Spleen (tissue), 11 donors: ENCODE measurements at regions not wholly inside any gene's neighbourhood (a gene's known extent, or its start where the extent isn't known, plus 50 kb on each side); places are given as distances from the start of the nearest gene placed in this dataset.

Experiments
- DNase-seq: peaks from one replicate; pipeline ENCODE4 v3.0.0-alpha.2; 2020
- H3K27ac ChIP-seq, 8 donors: fragments of 200-600 bp; sonication (generic) in 7 of 8; 1 replicate in 4 of 8; 2 replicates in 4 of 8; pipeline versions ENCODE4 v1.5.0 to v1.8.0; 2016 to 2021; ENCODE audit warnings: inconsistent platforms in 4 of 8, mild to moderate bottlenecking in 4 of 8, moderate library complexity in 1 of 8
- H3K27me3 ChIP-seq, 7 donors: fragments of 200-600 bp; sonication (generic) in 6 of 7; replicated peaks in 1 of 7; 1 replicate in 4 of 7; 2 replicates in 3 of 7; pipeline versions ENCODE4 v1.5.0 to v1.8.0; 2016 to 2021; ENCODE audit warnings: inconsistent platforms in 3 of 7, mild to moderate bottlenecking in 1 of 7
- H3K36me3 ChIP-seq, 6 donors: fragments of 200-600 bp; sonication (generic) in 5 of 6; 1 replicate in 4 of 6; 2 replicates in 2 of 6; pipeline versions ENCODE4 v1.5.0 to v1.8.0; 2016 to 2021; ENCODE audit warnings: inconsistent platforms in 2 of 6
- H3K4me1 ChIP-seq, 6 donors: fragments of 200-600 bp; sonication (generic) in 5 of 6; 1 replicate in 3 of 6; 2 replicates in 3 of 6; pipeline versions ENCODE4 v1.5.0 to v1.8.0; 2016 to 2021; ENCODE audit warnings: inconsistent platforms in 3 of 6
- H3K4me3 ChIP-seq, 8 donors: fragments of 200-600 bp; sonication (generic) in 7 of 8; 1 replicate in 4 of 8; 2 replicates in 4 of 8; pipeline versions ENCODE4 v1.5.0 to v1.8.0; 2016 to 2021; ENCODE audit warnings: inconsistent platforms in 4 of 8, mild to moderate bottlenecking in 4 of 8, moderate library complexity in 2 of 8
- H3K9me3 ChIP-seq, 8 donors: fragments of 200-600 bp; sonication (generic) in 7 of 8; 1 replicate in 4 of 8; 2 replicates in 4 of 8; pipeline versions ENCODE4 v1.5.0 to v1.8.0; 2016 to 2021; ENCODE audit warnings: inconsistent platforms in 4 of 8
- CTCF ChIP-seq, 11 experiments: fragments of 200-600 bp in 7 of 11; fragments of 450-650 bp in 4 of 11; sonication (generic) in 4 of 11; IDR thresholded peaks in 8 of 11; conservative IDR thresholded peaks in 3 of 11; 1 replicate in 7 of 11; 2 replicates in 4 of 11; pipeline versions ENCODE4 v1.4.0 to v1.8.0; 2016 to 2021; ENCODE audit warnings: antibody characterized with exemption in 11 of 11, inconsistent platforms in 4 of 11, mild to moderate bottlenecking in 1 of 11
- POLR2A ChIP-seq, 3 donors: fragments of 450-650 bp; IDR thresholded peaks; one replicate each; pipeline ENCODE4 v1.5.1; 2017; ENCODE audit warnings: antibody characterized with exemption in 3 of 3, mild to moderate bottlenecking in 1 of 3
- POLR2AphosphoS5 ChIP-seq, 3 donors: sonication (generic); formaldehyde crosslinking; IDR thresholded peaks; one replicate each; pipeline ENCODE4 v1.5.1; 2017; ENCODE audit warnings: antibody characterized with exemption in 3 of 3
- WGBS, 5 donors: extraction: QIAGEN DNeasy Blood & Tissue Kit in 3 of 5; methylation state at CpG; one replicate each; pipeline versions ENCODE4 v1.1.5 to v1.1.7; 2013 to 2018; 5-methylcytosine and 5-hydroxymethylcytosine counted together
- intact Hi-C: fragments of 100-400 bp; cut with DNase I; formaldehyde crosslinking; loops from one replicate; pipeline ENCODE4 v1.15.0; 2023; ENCODE audit warnings: low total_unique reads
- donor health status: healthy with polysubstance abuse.
- donor health status: DM: no; HTN: no; CAD: no; lungs with moderate emphysema.
- donor health status: DM: no; HTN: no; CAD: no.
- donor health status: Bipolar disorder and iron deficiency.
- donor health status: healthy.
- donor health status: DM: no; HTN: no; CAD: no.
- donor health status: DM: yes; HTN: yes; CAD: no.

DNA sequence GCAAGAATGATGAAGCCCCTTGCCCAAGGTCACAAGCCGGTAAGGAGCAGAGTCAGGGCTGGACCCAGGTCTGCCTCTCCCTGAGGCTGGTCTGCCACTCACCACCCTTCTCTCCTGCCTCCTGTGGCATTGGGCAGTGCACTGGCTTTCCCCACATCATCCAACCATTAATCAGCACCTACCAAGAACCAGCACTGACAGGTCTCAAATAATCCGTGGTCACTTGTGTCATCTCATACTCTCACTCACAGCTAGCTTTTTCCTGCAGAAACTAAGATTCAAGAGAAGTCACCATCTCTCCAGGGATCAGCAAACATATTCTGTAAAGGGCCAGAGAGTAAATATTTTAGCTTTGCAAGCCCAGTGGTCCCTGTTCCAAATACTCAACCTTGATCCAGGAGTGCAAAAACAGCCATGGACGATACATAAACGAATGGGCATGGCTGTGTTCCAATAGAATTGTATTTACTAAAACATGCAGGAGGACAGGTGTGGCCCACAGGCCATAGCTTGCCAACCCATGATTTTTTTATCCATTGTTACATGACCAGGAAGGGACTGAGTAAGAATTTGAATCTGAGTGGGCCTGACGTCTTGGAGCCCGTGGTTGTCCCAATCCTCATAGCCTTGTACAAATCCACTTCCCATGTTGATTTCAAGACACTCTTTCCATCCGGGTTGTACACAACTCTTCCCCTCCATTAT, 374.2 kb downstream of the BCL11B start:
- no peak for DNase-seq

DNA sequence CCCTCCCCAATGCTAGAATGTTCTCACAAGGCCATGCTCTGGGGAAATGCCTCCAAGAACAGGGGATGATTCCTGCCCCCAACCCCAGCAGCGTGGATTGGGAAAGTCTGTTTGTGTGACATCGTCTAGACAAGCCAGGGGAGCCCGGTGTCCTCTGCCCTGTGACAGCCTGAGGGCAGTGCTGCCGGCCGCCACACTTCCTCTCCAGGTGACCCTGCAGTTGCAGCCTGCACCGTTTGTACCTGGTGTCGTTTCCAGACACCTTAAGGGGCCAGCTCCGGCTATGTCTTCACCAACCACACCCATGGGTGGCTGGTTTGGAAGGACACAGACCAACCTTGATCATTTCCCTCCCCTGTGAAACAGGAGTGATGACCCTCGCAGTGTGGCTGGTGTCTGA, 372.6 kb downstream of the BCL11B start:
- Histone ChIP-seq H3K4me1 (no peaks in the 10 kb centered on the region), H3K9me3 (peaks cover 0 to 14% (median 0%) of the 10 kb centered on the region in 8 donors), H3K27ac (no peak overlapping the region), H3K36me3 (no peaks in the 10 kb centered on the region), H3K27me3 (no peaks in the 10 kb centered on the region), H3K4me3 (no peak overlapping the region)
- intact Hi-C loops = no loop called here
- no peak for TF ChIP-seq CTCF (IDR thresholded peaks at IDR 0.05 in 8 of 11, conservative IDR thresholded peaks at IDR 0.05 in 3 of 11)
- 61 to 82% (median 65%) methylated on average over 3 to 9 of the region's 9 CpGs for WGBS, 5 donors
- DNase-seq = no peak

More for the DNA sequence above, 374.2 kb downstream of the BCL11B start:
- Histone ChIP-seq H3K27me3 (no peaks in the 10 kb centered on the region), H3K36me3 (no peaks in the 10 kb centered on the region), H3K27ac (no peak overlapping the region), H3K4me3 (no peak overlapping the region), H3K4me1 (no peaks in the 10 kb centered on the region), H3K9me3 (peaks cover 0 to 14% (median 0%) of the 10 kb centered on the region in 8 donors)
- intact Hi-C loops = no loop called here
- TF ChIP-seq POLR2AphosphoS5 (IDR thresholded peaks at IDR 0.05) = no peak
- WGBS, 5 donors = 80 to 91% (median 86%) methylated on average over 7 of the region's 7 CpGs

GRCh38 chr14:98900236-98900635, 371.8 kb downstream of the BCL11B start:
- H3K27ac ChIP-seq = no peak overlapping the region
- H3K36me3 ChIP-seq = no peaks in the 10 kb centered on the region
- no peak for DNase-seq
- WGBS, 5 donors = 89 to 94% (median 92%) methylated on average over 15 of the region's 15 CpGs
- H3K4me1 ChIP-seq = no peaks in the 10 kb centered on the region
- intact Hi-C loops = no loop called here
- no peak for TF ChIP-seq CTCF (IDR thresholded peaks at IDR 0.05 in 8 of 11, conservative IDR thresholded peaks at IDR 0.05 in 3 of 11)
- no peak for TF ChIP-seq POLR2A (IDR thresholded peaks at IDR 0.05)
- TF ChIP-seq POLR2AphosphoS5 (IDR thresholded peaks at IDR 0.05) = no peak
- peaks cover 0 to 14% (median 0%) of the 10 kb centered on the region in 8 donors for H3K9me3 ChIP-seq
- no peak overlapping the region for H3K4me3 ChIP-seq
- peaks cover 0 to 6% (median 0%) of the 10 kb centered on the region in 7 donors for H3K27me3 ChIP-seq

GRCh38 chr14:98900798-98901197, 371.2 kb downstream of the BCL11B start:
- WGBS, 5 donors = 56 to 68% (median 60%) methylated on average over 4 of the region's 4 CpGs

More at GRCh38 chr14:98900798-98901197, 371.2 kb downstream of the BCL11B start:
- no peak overlapping the region for H3K27ac ChIP-seq
- DNase-seq = no peak
- TF ChIP-seq POLR2AphosphoS5 (IDR thresholded peaks at IDR 0.05) = no peak
- no peak for TF ChIP-seq CTCF (IDR thresholded peaks at IDR 0.05 in 8 of 11, conservative IDR thresholded peaks at IDR 0.05 in 3 of 11)
- TF ChIP-seq POLR2A (IDR thresholded peaks at IDR 0.05) = no peak
- H3K4me1 ChIP-seq = no peaks in the 10 kb centered on the region
- no peaks in the 10 kb centered on the region for H3K36me3 ChIP-seq
- H3K4me3 ChIP-seq = no peak overlapping the region
- intact Hi-C loops = no loop called here
- peaks cover 0 to 12% (median 0%) of the 10 kb centered on the region in 7 donors for H3K27me3 ChIP-seq
- H3K9me3 ChIP-seq = peaks cover 0 to 14% (median 0%) of the 10 kb centered on the region in 8 donors
